ENCODE measurements at regions not wholly inside any gene's neighbourhood (a gene's known extent, or its start where the extent isn't known, plus 50 kb on each side); places are given as distances from the start of the nearest gene placed in this dataset.
"Not testable (repeated sequence)": the region's sequence is repeated elsewhere in the genome, so short reads cannot be mapped to it uniquely, and the experiment has no call there.

DNA sequence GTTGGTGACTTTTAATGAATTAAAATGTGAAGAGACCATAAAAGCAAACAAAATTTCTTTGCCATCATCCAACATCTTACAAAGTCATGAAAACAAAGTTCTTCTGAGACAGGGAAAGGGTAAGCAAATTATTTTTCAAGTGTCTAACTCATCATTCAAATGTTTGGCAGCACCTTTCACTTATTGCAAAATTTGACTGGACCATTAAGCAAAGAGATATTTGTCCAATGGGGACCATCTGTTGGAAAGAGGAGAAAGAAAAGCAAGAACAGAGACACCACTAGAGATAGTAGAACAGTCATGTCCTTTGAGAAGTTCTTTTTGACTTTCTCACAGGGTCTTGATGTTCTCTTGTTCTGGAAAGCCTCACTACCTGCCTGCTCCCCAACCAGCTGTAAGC is 330.1 kb downstream of the PAPSS1 start:
- no peak for DNase-seq

DNA sequence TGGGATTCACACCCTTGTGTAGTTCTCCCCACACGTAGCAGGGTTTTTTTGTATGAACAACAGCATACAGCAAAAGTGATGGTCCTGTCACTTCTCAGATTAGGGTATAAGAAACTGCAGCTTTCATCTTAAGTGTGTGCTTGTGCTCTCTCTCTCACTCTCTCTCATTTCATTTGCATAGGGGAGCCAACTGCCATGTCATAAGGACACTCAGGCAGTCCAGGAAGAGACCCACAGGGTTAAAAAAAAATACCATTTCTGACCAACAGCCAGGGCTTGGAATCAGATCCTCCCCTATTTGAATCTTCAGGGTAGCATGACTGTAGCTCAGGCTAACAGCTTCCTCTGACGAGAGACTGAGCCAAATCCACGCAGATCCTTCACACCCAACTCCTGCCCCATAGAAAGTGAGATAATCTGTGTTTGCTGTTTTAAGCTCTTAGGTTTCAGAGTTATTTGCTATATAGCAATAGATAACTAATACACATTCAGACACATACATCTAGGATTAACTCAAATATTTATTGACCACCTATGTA is 331.2 kb downstream of the PAPSS1 start:
- DNase-seq, result no peak

DNA sequence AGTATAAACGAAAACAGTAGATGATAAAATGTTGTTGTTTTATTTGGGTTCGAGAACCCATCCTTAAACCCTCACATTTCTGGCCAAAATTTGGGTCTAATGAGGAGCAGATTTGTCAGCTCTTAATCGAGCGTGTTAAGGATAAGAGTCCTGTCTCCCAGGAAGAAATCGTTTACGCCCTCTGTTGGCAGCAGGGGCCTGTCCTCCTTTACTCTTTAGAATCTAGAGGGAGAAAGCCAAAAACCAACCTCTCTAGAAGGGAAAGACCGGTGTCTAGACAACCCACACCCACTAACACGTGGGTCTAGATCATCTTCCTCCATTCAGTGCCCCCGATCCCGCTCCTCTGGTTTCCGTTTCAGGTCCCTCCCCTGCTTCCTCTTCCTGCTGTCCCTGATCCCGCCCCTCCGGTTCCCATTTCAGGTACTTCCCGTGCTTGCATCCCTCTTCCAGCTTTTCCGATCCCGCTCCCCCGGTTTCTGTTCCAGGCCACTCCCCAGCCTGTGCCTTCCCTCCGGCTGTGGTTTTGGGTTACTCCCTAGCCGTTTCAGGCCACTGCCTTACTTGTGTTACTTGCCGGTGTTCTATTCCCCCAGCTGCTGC is 339.1 kb downstream of the PAPSS1 start:
- no peak for DNase-seq

DNA sequence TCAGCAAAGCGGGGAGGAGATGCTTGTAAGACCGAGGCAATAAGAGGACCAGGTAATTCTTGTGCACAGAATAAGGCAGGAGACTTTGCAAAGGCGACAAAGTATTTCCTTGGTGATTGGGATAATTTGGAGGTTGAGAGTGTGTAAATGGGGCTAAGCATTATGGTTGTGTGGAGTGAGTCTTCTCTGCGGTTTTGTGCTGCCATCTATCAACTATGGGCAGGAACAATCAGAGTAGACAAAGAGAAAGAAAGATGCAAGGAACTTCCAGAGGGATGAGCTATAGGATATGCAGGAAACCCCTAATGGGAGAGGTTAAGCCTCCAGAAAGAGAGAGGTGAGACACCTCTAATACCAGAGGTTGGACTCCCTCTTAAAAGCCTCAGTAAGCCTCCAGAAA is 339.8 kb downstream of the PAPSS1 start:
- no peak for DNase-seq

DNA sequence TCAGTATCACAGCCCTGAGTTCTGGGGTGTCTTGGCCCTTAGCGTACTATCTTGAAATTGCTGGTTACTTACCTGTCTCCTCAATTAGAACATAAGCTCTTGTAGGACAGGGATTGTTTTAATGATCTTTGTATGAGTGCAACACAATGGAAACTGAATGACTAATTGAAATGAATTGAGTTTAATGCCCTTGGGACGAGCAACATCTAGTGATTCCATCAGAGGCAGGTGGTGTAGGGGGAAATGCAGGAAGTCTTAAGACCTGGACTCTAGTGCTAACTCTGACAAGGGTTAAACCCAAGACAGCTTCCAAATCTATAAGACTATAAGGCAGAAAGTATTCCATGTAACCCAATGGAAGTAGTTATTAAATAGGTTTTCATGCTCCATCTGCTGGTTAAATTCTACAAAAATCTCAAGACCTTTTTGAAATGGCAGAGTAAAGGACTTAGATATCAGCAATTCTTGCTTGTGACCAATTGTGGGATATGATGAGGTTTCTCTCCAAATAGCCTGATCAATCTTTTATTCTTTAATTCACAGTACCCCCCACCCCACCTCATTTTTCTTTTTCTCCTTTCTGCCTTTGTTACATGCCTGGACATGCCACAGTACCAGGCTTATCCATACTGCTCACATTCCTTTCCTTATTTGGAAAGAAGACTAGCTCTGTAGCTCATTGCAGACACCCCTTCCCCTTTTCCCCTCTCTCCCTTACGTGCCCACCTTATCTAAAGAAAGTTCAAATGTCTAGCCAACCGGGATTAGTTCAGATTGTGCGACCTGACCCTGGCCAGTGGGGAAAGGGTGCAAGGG is 340.8 kb downstream of the PAPSS1 start:
- no peak for DNase-seq

DNA sequence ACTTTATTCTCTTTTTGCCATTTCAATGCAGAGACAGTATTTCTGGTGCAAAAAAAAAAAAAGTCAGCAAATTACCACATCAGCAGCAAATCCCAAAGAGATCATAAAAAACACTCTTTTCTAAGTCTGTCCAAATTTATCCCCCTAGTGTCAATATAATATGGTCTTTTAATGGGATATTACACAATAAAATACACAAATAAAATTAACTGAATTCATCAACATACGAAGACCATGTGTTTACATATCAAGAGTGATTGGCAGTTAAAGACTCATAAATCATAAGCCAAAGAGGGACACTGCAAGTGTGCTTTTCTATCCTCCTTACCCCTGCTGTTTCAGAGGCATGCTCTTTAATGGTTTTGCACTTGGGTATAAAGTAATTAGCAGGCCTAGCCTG is 340.2 kb upstream of the DKK2 start:
- DNase-seq, result no peak

DNA sequence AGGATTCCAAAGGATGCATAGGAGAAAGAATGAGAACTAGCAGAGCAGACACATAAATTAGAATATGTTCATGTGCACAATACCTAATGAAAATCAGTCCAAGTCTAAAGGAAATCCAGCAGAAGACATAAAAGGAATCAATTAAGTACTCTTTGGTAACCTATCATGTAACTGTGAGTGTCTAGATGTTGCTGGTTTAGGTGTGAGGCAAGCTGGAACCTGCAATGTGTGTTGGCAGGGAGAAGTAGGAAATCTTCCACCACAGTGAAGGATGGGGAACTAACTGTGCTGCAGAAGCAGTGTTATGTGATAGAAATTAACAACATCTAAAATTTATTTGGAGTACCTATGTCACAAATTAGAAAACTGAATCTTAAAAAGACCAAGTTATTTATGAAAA is 330.8 kb upstream of the DKK2 start:
- no peak for DNase-seq

DNA sequence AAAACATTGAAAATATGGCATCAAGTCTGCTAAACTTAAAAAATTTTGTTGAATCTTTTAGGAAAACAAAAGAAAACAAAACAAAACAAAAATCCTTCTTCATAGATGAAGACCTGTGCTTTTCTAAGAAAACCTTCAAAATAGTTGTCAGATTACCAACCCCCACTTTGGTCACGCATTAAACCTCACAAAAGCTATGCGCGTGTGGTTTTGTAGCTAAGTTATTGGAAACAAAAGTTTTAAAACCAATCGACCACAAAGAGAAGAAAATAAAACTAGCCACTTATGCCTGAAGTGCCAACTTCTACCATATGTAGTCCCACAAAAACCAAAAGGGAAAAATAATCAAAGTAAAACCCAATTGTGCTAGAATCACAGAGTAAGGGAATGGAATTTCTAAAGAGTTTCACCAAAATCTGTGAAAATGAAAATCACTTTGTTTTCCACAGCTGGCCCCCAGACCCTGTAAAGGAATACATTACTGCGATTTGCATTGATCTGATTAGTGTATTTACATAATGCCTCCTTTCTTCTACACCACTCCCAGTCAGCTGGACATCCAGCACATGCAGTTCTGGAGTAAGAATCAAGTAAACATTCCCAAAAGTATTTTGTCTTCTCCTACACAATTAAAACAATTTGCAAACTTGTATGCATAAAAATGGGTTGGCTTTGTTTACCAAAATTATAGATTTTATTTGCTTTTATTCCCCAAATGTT is 330.1 kb upstream of the DKK2 start:
- DNase-seq, result no peak

DNA sequence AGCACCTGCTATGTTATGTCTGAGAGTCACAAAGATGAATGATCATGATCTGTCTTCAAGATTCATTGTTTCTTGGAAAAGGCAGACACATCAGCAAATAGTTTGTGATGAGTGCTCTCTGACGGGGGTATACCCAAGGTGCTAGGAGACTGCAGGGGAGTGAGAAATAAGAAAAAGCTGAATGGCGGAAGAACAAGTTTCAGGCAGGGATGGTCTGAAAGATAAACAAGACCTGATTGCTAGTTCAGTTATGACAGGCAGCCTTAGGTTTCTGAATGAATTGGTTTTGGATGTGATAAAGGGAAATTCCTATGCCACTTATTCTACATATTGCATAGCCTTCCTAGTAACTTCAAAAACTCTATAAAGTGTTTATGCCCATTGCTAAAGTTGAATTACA is 327.0 kb upstream of the DKK2 start:
- no peak for DNase-seq

DNA sequence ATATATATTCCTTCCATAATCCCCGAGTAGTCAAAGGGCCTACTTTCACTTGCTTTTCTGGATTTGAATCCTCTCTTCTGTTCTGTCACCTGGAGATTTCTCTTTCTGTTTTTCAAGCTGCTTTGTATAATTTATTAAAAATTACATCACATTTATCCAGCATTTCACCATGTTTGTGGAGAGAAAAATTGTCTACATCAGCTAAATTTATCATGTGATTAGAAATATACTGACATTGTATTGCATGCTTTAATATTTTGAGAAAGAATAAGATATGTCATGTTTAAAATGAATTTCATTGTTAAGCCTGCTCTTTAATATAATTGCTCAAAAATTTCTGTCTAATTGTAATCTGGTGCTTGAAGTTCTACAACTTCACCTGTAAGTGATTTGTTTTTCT is 323.1 kb upstream of the DKK2 start:
- no peak for DNase-seq

DNA sequence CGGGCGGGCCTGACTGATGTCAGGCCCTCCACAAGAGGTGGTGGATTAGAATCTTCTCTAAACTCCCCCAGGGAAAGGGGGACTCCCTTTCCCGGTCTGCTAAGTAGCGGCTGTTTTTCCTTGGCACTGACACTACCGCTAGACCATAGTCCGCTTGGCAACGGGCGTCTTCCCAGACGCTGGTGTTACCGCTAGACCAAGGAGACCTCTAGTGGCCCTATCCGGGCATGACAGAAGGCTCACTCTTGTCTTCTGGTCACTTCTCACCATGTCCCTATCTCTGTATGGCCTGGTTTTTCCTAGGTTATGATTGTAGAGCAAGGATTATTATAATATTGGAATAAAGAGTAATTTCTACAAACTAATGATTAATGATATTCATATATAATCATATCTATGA is 318.2 kb upstream of the DKK2 start:
- not testable (repeated sequence) for DNase-seq

DNA sequence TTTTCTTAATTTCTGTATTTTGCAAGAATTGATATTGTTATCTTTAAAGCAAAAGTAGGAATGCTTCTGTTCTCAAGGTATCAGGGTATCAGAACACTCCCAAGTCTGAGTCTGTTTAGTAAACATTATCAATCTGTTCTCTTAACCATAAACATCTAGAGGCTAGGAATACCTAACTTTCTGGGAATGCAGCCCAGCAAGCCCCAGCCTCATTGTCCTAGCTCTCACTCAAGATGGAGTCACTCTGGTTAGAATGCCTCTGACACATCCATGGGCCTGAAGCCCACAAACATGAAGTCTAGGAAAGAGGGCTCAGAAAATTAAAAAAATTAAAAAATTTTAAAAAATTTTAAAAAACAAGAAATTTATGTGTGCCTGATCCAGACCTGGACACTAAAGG is 315.1 kb upstream of the DKK2 start:
- no peak for DNase-seq

DNA sequence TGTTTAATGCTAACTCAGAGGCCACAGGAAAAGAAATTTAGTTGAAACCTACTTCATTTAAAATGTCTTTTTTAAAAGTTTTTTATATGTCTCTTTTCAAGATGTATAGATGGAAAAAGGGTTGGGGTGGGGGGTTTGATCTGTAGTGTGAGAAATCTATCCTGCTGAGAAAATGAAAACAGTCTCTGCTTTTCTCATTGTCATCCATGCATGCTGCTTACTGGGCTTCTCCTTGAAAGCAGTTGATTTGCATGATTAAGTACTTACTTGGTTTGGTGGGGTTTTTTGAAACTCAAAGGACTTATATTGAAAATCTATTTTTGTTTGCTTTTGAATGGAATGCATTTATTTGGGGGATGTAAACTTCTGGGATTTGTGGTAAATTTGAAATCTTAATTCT is 313.6 kb upstream of the DKK2 start:
- no peak for DNase-seq

DNA sequence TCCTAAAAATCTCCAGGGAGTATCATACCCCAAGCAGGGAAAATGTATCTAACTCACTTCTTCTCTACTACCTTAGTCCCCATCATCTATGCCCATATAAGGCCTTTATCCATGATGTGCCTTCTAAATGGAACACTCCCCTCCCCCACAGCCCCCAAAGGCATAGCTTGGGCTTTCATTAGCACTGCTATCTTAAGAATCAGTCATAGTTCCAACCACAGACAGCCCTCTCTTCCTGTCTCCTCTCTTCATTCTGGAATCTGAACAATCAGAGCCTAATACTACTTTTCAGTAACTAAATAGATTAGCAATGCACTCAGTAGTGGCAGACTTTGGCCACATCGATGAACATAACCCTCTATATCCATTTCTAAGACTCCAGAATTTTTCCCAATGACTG is 313.2 kb upstream of the DKK2 start:
- no peak for DNase-seq

DNA sequence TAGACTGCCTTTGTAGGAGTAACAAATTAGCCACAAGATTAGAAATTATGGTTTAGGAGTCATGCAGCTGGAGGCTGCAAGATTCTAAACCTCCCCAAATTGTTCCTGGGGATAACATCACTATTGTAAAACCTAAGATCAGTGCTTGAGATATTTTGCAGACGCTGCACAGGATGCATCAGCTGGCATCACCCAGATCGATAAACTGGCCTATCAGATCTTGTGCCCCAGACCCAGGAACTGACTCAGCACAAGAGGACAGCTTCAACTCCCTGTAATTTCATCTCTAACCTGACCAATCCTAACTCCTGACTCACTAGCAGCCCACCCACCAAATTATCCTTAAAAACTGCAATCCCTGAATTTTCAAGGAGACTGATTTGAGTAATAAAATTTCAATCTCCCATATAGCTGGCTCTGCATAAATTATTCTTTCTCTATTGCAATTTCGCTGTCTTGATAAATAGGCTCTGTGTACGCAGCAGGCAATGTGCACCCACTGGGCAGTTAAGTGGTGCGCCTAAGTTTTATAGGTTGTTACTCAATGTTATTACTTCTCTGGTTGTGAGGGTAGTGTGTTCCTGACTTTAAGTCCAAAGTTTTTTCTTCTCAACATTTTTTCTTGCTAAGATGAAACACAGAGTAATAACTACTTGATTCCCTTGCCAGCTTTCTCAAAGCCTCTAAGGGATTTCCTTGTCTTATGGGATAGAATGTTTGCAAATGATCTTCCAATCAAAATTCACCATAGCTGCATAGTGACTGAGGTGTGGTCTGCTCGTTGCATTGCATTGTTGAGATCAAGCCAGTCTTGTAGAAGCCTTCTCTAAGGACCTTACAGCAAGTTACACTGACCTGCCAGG is 312.3 kb upstream of the DKK2 start:
- DNase-seq, result no peak

DNA sequence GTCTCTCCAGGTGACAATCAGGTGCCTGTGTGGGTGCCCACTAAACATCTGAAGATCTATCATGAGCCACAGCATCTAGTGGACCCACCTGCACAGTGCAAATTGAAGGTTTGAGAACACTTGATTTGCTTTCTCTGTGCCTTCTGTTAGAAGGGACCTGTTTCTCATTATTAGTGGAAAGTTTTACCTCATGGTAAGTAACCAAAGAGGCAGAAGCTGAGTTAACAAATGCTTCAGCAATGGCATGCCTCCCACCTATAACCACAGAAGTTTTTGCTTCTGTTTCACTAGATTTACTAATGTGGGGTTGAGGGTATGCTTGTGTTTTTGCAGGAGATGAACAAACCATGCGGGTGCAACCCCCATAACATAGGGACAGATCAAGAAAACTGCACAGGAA is 297.4 kb upstream of the DKK2 start:
- no peak for DNase-seq

DNA sequence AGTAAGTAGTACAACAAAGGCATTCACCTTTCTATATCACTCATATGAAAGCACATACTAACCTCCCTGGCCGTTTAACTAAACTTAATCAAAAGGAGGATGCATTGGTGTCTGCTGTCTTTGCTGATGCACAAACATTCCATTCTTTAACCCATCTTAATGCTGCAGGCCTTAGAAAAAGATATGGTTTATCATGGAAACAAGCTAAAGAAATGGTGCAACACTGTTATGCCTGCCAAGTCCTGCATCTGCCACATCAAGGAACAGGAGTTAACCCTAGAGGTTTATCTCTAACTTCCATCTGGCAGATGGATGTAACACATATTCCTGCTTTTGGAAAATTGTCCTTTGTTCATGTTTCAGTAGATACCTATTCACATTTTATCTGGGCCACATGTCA is 296.5 kb upstream of the DKK2 start:
- not testable (repeated sequence) for DNase-seq

DNA sequence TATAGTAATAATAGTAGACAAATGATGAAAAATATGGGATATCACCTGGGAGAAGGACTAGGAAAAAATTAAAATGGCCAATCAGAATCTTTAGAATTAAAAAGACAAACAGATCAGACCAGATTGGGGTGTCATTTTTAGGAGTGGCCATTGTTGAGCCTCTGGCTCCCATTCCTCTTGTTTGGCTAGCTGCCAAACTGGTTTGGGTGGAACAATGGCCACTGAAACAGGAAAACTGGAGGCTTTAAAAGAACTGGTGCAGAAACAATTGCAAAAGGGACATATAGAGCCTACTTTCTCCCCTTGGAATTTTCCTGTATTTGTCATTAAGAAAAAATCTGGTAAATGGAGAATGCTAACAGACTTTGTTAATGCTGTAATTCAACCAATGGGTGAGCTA is 294.8 kb upstream of the DKK2 start:
- no peak for DNase-seq

DNA sequence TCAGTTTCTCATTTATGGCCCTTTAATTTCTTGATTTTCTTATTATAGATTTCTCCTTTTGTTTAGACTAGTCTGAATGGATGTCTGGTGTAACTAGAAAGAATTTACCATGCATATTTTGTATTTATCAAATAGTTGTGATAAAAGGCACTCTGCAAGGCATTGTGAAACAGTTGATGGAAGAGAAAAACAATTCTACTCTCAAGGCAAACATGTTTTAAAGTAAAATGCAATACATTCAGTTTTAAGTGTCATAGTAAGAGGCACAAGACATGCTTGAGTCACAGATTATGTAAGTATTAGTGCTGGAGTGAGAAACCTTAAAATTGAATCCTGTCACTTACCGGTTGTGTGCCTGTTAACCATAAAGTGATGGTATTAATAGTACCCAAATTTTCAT is 283.3 kb upstream of the DKK2 start:
- no peak for DNase-seq

DNA sequence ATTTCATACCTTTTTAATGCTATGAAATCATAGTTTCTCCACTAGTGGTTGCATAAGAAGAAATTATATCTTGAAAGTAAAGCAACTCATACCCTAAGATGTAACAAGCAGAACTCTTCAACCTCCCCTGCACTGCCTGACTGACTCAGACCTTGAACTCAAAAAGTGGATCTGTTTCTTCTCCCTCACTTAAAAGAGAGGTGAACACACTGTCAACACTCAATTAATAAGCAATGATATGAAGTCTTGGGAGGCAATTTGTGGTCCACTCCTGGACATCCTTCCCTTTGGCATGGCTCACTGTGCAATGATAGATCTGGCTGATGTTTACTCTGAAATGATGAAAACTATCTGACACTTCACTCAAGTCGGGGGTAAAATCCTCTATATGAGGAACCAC is 282.0 kb upstream of the DKK2 start:
- DNase-seq, result no peak

DNA sequence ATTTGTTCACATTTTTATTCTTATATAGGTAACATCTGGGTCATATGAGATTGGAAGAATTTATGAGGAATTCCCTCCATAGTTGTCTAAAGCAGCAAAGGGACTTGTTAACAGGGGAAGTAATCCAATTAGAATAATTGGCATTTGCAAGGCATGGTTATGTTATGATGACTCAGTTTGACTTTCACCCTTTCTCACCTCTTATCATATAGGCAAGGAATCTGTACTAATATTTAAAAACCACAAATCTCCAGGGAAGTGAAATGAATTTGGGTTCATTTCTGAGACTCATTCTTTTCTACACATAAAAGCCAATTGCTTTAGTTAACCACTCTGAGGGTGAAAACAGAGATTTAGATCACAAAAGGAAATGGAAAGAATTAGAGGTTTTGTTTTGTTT is 281.5 kb upstream of the DKK2 start:
- DNase-seq, result no peak

DNA sequence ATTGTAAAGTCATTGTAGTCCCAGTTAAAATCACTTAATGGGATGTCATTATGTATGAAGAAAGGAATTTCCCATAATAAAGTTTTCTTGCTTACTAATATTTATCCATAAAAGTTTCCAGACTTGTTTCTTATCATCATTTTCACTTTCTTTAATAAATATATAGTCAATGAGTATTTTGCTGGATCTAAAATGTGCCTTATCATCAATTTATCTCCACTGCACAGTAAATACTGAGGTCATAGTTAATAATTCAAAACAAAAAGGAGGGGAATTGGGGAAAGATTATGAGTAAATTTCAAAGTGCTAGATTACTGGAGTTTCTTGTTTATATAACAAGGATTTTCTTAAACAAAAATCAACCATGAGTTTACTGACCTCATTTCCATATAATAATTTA is 279.5 kb upstream of the DKK2 start:
- no peak for DNase-seq

DNA sequence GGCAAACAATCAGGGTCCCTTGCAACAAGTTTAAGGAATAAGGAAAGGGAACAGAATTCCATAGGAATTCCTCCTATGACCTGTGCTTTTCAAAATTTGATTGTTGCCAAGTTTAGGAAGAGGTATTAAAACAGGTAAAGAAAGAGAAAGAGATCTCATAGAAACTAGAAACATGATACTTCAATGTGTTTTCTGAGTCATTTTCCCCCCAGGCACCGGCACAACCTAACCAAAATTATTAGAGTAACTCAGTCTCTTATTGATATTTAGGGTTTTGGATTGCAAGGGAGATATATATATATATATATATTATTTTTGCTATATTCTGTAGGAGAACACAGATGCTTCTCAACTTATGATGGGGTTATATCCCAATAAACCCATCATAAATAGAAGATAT is 278.0 kb upstream of the DKK2 start:
- DNase-seq, result no peak

All from suppressor macrophage treated with lipopolysaccharide for 1 hour (primary cell).